ENCODE measurements at regions not wholly inside any gene's neighbourhood (a gene's known extent, or its start where the extent isn't known, plus 50 kb on each side); places are given as distances from the start of the nearest gene placed in this dataset.
"Not testable (repeated sequence)": the region's sequence is repeated elsewhere in the genome, so short reads cannot be mapped to it uniquely, and the experiment has no call there.

GRCh38 chr7:66553001-66553400 lies 75.7 kb upstream of the KCTD7 start:
- intact Hi-C loops (cut with DNase I) = no loop called here
- no peaks in the 10 kb centered on the region for H3K9me3 ChIP-seq (ENCODE audit: control insufficient read depth in 2 of 3, insufficient read depth in 1 of 3, low read length in 3 of 3)
- no peaks in the 10 kb centered on the region for H3K4me1 ChIP-seq (ENCODE audit: control insufficient read depth in 2 of 3, insufficient read depth in 2 of 3, low read depth in 1 of 3, low read length in 3 of 3)
- no peaks in the 10 kb centered on the region for H3K27me3 ChIP-seq (ENCODE audit: control insufficient read depth, insufficient read depth, low read length)
- FAIRE-seq (no peak), DNase-seq (no peak)
- H3K9ac ChIP-seq (ENCODE audit: low read length in 3 of 3) = no peak overlapping the region
- no peak for TF ChIP-seq CTCF (IDR thresholded peaks at IDR 0.05; ENCODE audit: borderline replicate concordance, extremely low read depth, insufficient read depth)
- peaks cover 0 to 15% (median 8%) of the 10 kb centered on the region in 3 donors for H3K36me3 ChIP-seq (ENCODE audit: control insufficient read depth in 2 of 3, insufficient read depth in 3 of 3, low read length in 3 of 3)
- no peak overlapping the region for H3K4me3 ChIP-seq (ENCODE audit: low read length in 3 of 3)
- H3K27ac ChIP-seq (ENCODE audit: low read depth in 2 of 2, low read length in 2 of 2) = no peak overlapping the region

- DNase-seq; FAIRE-seq; H3K27me3 ChIP-seq (ENCODE audit: control insufficient read depth, insufficient read depth, low read length); H3K4me1 ChIP-seq (ENCODE audit: control insufficient read depth in 2 of 3, insufficient read depth in 2 of 3, low read depth in 1 of 3, low read length in 3 of 3); H3K4me3 ChIP-seq (ENCODE audit: low read length in 3 of 3); H3K9me3 ChIP-seq (ENCODE audit: control insufficient read depth in 2 of 3, insufficient read depth in 1 of 3, low read length in 3 of 3); H3K27ac ChIP-seq (ENCODE audit: low read depth in 2 of 2, low read length in 2 of 2); intact Hi-C loops (cut with DNase I); H3K9ac ChIP-seq (ENCODE audit: low read length in 3 of 3): not testable (repeated sequence)
- H3K36me3 ChIP-seq (ENCODE audit: control insufficient read depth in 2 of 3, insufficient read depth in 3 of 3, low read length in 3 of 3) = peaks cover 0 to 12% (median 8%) of the 10 kb centered on the region in 3 donors
Observed at GRCh38 chr7:66553675-66554074, 75.0 kb upstream of the KCTD7 start.

GRCh38 chr7:66554291-66554690 lies 74.4 kb upstream of the KCTD7 start:
- H3K4me1 ChIP-seq (ENCODE audit: control insufficient read depth in 2 of 3, insufficient read depth in 2 of 3, low read depth in 1 of 3, low read length in 3 of 3); intact Hi-C loops (cut with DNase I); H3K27me3 ChIP-seq (ENCODE audit: control insufficient read depth, insufficient read depth, low read length); DNase-seq; H3K4me3 ChIP-seq (ENCODE audit: low read length in 3 of 3); H3K27ac ChIP-seq (ENCODE audit: low read depth in 2 of 2, low read length in 2 of 2); FAIRE-seq; H3K9me3 ChIP-seq (ENCODE audit: control insufficient read depth in 2 of 3, insufficient read depth in 1 of 3, low read length in 3 of 3); H3K9ac ChIP-seq (ENCODE audit: low read length in 3 of 3): not testable (repeated sequence)
- peaks cover 0 to 12% (median 8%) of the 10 kb centered on the region in 3 donors for H3K36me3 ChIP-seq (ENCODE audit: control insufficient read depth in 2 of 3, insufficient read depth in 3 of 3, low read length in 3 of 3)

- H3K27ac ChIP-seq (ENCODE audit: low read depth in 2 of 2, low read length in 2 of 2); H3K9me3 ChIP-seq (ENCODE audit: control insufficient read depth in 2 of 3, insufficient read depth in 1 of 3, low read length in 3 of 3); H3K27me3 ChIP-seq (ENCODE audit: control insufficient read depth, insufficient read depth, low read length); DNase-seq; intact Hi-C loops (cut with DNase I); FAIRE-seq; H3K4me1 ChIP-seq (ENCODE audit: control insufficient read depth in 2 of 3, insufficient read depth in 2 of 3, low read depth in 1 of 3, low read length in 3 of 3); H3K9ac ChIP-seq (ENCODE audit: low read length in 3 of 3); H3K4me3 ChIP-seq (ENCODE audit: low read length in 3 of 3): not testable (repeated sequence)
- peaks cover 0 to 12% (median 6%) of the 10 kb centered on the region in 3 donors for H3K36me3 ChIP-seq (ENCODE audit: control insufficient read depth in 2 of 3, insufficient read depth in 3 of 3, low read length in 3 of 3)
Observed at GRCh38 chr7:66554842-66555430, 73.7 kb upstream of the KCTD7 start.

DNA sequence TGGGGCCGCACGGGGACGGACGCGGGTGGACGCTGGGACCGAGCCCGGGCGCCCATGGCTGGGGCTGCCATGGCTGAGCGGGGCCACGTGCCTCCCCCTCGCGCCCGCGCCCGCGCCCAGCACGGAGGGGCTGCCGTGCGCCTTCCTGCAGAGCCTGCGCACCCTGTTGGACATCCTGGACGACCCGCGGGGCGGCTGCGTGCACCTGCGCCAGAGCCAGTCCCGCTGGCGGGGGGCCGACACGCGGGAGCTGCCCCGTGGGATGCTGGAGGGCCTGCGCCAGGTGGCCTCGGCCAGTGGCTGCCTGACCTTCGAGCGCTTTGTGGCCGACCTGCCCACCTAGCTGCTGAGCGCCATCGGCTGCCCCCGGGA lies 72.5 kb upstream of the KCTD7 start:
- intact Hi-C loops (cut with DNase I) = no loop called here
- H3K9ac ChIP-seq (ENCODE audit: low read length in 3 of 3) = no peak overlapping the region
- no peak for FAIRE-seq
- peaks cover 0 to 12% (median 6%) of the 10 kb centered on the region in 3 donors for H3K36me3 ChIP-seq (ENCODE audit: control insufficient read depth in 2 of 3, insufficient read depth in 3 of 3, low read length in 3 of 3)
- H3K4me1 ChIP-seq (ENCODE audit: control insufficient read depth in 2 of 3, insufficient read depth in 2 of 3, low read depth in 1 of 3, low read length in 3 of 3) = no peaks in the 10 kb centered on the region
- no peaks in the 10 kb centered on the region for H3K9me3 ChIP-seq (ENCODE audit: control insufficient read depth in 2 of 3, insufficient read depth in 1 of 3, low read length in 3 of 3)
- H3K4me3 ChIP-seq (ENCODE audit: low read length in 3 of 3) = no peak overlapping the region
- no peaks in the 10 kb centered on the region for H3K27me3 ChIP-seq (ENCODE audit: control insufficient read depth, insufficient read depth, low read length)
- H3K27ac ChIP-seq (ENCODE audit: low read depth in 2 of 2, low read length in 2 of 2) = no peak overlapping the region
- DNase-seq = no peak
- TF ChIP-seq CTCF (IDR thresholded peaks at IDR 0.05; ENCODE audit: borderline replicate concordance, extremely low read depth, insufficient read depth) = no peak

Data from kidney (tissue), 13 donors.